HG03558 (cell line): ENCODE measurements at regions not wholly inside any gene's neighbourhood (a gene's known extent, or its start where the extent isn't known, plus 50 kb on each side); places are given as distances from the start of the nearest gene placed in this dataset.
"Not testable (repeated sequence)": the region's sequence is repeated elsewhere in the genome, so short reads cannot be mapped to it uniquely, and the experiment has no call there.

ENCODE experiments used
- ATAC-seq: cut with Tn5 transposase; IDR thresholded peaks from one replicate; pipeline ENCODE4 v1.9.1; 2021; ENCODE audit warnings: moderate number of reproducible peaks; ENCODE audit not compliant: unreplicated experiment; ENCODE audit errors: extremely low read depth

DNA sequence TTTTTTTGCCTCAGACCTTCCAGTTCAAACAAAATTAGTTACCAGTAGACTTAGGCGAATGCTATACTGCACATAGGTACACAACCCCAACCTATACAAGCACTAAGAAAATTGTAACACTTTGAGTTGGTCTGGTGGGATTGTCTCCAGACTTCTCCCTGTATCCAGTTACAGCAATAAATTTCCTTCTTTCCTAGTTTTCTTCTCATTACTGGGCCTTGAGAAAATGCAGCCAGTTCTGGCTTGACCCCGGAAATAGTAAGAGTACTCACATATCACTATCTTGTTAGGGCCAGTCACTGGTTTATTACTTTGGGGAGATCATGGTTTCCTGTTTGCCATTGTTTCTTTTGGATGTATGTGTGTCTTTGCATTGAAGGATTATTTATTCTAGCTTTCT lies 868.4 kb downstream of the DIPK2A start:
- ATAC-seq = no peak

DNA sequence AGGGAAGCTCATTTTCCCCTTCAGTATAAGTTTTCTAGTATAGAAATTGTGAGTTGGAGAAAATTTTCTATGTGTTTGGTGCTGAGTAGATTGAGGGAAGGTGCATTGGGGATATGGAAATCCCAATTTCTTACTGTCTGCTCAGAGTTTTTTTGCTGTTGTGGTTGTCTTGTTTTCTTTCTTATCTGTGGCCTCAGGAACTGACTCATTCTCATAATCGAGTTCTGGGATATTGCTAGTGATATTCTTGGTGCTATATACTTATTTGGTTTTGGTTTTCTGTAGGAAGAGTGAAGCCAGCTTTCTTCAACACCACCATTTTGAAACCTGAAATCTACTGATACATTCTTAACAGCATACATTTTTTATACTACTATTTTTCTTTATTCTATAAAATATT lies 869.2 kb downstream of the DIPK2A start:
- no peak for ATAC-seq

DNA sequence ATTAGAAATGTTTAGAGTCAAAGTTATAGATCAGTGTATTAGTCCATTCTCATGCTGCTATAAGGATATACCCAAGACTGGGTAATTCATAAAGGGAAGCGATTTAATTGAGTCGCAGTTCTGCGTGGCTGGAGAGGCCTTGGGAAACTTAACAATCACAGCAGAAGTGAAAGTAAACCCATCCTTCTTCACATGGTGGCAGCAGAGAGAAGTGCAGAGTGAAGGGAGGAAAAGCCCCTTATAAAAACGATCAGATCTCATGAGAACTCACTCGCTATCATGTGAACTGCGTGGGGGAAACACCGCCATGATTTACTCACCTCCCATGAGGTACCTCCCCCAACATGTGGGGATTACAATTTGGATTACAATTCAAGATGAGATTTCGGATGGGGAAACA lies 871.5 kb downstream of the DIPK2A start:
- ATAC-seq = no peak

DNA sequence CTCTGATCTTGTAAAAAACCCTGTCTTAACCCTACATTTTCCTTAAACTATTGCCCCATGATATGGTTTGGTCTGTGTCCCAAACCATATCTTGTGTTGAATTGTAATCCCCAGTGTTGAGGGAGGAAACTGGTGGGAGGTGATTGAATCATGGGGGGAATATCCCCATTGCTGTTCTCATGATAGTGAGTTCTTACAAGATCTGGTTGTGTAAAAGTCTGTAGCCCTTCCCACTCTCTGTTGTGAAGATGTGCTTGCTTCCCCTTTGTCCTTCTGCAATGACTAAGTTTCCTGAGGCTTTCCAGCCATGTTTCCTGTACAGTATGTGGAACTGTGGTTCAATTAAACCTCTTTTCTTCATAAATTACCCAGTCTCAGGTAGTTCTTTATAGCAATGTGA lies 881.4 kb downstream of the DIPK2A start:
- no peak for ATAC-seq

DNA sequence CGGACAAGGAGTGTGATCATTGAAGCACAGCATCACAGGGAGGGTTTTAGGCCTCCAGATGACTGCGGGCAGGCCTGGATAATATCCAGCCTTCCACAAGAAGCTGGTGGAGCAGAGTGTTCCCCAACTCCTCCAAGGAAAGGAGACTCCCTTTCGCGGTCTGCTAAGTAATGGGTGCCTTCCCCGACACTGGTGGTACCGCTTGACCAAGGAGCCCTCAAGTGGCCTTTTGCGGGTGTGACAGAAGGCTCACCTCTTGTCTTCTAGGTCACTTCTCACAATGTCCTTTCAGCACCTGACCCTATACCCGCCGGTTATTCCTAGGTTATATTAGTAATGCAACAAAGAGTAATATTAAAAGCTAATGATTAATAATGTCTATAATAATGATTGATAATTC lies 882.4 kb downstream of the DIPK2A start:
- not testable (repeated sequence) for ATAC-seq

DNA sequence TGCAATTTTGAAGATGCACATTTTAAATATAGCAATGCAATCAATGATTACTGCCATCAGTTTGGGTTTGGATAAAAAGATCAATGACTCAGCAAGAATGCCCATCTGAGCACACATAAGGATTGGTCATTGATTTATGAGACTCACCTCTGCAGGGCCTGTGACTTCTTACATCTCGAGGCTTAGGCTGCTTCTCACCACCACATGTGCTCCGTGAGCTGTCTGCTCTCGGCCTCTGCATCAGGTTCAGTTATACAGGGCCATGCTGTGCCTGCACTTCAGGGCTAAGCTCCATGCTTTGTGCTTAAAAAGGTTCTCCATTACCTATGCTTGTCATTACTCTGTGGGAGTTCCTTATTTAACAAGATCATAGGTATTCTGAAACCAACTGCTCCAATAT lies 887.5 kb downstream of the DIPK2A start:
- no peak for ATAC-seq

DNA sequence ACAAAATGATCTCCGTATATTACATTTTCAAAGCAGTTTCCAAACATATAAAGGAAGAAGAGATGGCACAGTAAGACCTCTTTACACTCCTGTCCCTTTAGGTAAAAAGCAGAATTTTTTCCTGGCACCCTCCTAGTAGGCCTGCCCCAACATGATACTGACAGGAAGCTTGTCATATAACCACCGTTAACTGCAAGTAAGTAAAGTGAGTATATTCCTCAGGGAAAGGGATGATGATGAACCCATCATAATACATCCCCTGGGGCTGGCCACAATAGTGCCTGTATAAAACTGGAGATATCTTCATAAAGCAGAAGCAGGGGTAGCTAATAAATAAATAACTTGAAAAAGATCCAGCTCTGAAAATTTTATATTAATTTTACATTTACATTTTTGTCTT lies 893.0 kb downstream of the DIPK2A start:
- no peak for ATAC-seq

DNA sequence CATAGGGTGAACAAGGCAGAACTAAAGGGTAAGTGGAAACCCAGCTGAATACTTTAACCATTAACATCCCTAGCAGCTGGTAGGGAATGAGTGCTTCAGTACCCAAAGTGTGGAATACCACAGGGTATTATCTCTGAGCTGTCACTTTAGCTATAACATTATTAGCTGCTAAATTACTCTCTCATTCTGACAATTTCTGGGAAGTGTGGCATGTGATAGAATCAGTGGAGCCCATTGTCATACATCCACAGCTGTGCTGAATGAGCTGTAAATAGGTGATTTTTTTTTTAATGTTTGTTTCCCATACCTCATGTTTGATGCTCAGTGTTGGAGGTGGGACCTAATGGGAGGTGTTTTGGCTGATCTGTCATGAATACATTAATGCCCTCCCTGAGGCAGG lies 894.3 kb downstream of the DIPK2A start:
- ATAC-seq = no peak

DNA sequence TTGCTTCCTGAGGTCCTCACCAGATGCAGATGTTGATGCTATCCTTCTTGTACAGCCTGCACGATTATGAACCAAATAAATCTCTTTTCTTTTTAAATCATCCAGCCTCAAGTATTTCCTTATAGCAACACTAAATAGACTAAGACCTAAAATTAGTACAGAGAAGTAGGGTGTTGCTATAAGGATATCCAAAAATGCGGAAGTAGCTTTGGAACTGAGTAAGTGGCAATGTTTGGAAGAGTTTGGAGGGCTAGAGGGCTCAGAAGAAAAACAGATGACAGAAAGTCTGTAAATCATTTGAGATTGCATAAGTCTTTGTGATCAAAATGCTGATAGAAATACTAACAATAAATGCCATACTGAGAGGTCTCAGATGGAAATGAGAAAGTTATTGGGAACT lies 894.9 kb downstream of the DIPK2A start:
- ATAC-seq = no peak

DNA sequence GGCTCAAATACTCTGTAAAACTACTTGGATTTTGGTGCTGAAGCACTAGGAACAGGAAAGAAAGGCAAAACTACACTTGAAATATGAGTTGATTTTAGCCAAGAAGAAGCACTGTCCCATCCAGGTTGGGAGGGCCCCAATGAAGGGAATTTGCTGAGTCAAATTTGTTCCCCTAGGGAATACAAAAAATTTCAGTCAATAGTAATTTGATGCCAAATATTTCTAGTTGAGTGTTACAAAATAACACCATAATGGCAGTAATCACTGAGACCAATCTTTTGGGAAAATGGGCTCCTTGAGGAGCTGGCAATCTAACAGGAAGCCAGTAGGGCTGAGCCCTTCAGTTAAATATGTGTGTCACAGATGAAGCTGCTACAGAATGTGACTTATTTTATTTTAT lies 896.9 kb downstream of the DIPK2A start:
- ATAC-seq = no peak

DNA sequence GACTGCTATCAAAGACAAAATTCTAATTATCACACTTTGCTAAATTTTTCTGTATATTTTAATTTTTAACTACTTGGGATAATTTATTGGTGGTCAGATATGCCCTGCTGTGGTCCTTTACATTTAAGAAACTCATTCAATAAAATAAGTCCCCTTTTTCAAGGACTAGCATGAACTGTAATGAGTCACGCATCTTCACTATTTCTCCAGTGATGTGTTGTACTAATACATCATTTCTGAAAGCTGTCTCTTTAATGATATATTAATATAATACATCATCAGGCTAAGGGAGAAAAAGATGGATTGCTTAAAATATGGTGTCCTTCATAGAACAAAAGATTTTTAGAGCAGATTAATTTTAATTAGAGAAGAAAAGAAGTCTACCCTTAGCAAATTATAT lies 901.4 kb downstream of the DIPK2A start:
- no peak for ATAC-seq

DNA sequence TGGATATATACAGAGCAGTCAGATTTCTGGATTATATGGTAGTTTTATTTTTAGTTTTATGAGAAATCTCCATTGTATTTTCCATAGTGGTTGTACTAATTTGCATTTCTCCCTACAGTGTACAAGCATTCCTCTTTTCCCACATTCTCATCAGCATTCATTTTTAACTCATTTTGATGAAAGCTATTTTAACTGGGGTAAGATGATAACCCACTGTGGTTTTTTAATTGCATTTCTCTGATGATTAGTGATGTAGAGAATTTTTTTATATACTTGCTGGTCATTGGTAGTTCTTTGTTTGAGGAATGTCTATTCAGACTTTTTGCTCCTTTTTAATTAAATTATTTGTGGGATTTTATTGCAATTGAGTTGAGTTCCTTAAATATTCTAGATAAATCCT lies 903.6 kb downstream of the DIPK2A start:
- no peak for ATAC-seq

DNA sequence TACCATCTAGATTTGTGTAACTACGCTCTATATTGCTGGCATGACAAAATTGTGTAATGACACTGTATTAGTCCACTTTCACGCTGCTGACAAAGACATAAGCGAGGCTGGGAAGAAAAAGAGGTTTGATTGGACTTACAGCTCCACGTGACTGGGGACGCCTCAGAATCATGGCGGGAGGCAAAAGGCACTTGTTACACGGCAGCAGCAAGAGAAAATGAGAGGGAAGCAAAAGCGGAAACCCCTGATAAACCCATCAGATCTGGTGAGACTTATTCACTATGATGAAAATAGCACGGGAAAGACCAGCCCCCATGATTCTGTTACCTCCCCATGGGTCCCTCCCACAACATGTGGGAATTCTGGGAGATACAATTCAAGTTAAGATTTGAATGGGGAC lies 905.7 kb downstream of the DIPK2A start:
- no peak for ATAC-seq

DNA sequence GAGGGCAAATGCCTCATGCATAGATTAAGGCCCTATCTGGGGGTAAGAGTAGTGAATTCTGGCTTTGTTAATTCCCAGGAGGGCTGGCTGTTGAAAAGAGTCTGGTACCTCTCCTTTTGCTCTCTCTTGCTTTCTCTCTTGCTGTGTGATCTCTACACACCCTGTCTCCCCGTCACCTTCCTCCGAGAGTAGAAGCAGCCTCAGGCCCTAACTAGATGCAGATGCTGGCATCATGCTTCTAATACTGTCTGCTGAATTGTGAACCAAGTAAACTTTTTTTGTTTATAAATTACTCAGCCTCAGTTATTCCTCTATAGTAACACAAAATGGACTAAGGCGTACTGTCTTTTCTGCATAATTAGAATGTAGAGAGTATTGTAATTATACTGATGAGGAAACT lies 908.1 kb downstream of the DIPK2A start:
- no peak for ATAC-seq

DNA sequence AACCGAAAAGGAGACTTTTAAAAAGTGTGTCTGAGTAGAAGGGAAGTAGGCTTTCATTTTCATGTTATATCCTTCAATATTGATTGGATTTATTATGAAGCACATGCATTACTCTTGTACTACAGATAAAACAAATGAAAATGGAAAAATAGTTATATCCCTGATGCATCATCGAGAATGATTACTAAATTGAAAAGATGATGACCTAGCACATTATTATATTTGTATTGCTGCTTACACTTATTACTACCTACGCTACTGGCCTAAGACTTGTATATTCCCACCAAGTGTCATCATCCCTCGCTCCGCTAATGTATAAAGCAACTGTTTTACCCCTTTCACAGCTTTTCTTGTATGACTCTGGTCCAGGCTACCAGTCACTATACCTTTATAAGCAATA lies 922.4 kb downstream of the DIPK2A start:
- no peak for ATAC-seq

DNA sequence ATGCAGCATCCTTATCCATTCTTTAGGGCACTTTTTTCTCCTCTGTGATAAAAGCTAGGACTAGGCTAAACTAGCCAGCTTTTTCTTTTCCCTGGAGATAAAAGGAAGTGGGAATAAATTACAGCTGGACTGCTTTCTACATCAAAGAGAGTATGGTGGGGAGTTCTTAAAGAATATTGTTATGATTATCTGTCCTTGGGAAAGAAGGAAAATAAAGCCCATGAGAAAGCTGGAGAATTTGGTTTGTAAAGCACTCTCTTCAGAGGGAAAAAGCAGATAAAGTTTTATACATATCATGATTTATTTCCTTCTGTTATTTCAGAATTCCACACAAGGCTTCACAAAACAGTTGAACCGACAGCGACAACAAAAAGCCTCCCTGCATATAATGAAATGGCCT lies 923.0 kb downstream of the DIPK2A start:
- no peak for ATAC-seq

DNA sequence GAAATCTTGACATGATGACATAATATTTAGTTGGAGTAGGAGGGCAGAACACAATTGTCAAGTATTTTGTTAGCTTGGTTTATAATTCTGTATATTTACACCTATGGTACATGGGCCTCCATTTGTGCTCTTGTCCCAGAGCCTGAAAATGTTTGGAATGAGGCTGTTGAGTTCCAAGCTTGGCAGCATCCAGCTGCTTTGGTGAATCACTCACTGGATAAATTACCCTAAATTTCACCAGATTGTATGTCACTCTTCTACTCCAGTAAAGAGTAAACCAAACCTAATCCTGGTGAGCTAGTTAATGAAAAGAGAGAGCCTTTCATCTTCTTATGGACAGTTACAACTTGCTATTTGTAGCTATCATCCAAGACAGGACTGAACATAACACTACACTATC lies 928.7 kb downstream of the DIPK2A start:
- ATAC-seq = no peak

DNA sequence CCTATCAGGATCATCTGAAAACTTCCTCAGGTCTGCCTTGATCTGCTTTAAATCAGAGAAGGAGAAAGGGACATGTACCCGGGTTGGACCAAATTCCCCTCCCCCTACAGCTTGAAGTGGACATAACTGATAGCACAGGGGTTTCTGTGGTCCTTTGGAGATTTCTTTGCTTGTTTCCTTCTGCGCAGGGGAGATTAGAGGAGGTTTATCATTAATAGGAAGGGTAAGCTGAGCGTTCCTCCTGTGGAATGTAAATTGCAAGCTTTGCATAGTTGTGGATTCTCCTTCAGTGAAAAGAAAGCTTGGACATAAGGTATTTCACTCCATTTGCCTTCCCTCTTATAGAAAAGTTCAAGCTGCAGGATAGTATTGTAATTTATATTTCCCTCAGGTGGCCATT lies 936.0 kb downstream of the DIPK2A start:
- ATAC-seq = not testable (repeated sequence)

DNA sequence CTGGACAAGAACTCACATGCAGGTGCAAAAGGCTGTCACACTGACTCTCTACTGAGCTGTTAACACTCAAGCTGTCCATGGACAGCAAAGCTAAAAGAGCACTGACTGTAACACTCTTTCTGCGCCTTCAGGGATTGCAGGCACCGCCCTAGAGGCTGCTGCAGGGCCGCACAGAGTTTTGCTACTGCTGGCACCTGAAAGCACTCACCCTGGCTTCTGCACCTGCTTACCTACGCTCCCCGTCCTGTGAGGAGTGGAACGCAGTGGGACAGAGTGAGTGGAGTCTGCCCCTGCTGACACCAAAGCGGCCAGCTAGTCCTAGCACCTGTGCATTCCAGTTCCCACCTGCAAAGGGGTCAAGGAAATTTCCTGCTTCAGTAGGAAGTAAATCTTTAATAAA lies 941.3 kb downstream of the DIPK2A start:
- ATAC-seq = no peak

DNA sequence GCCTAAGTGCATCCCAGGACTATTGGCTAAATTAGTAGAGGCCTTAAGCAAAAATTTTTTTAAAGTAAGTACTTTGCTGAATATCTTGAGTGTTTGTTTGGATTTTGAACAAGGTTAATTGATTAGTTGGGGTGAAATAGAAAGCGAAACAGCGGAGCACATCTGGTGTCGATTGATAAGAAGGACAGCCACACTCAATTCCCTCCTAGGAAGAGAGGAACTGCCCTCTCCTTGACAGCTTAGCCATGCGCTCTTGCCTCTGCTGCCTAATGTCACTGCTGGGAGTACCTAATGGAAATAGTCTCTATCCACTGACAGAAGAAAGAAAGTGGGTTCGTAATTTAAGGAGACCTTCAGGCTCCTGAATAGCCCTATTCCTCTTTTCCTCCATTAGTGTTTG lies 943.6 kb downstream of the DIPK2A start:
- no peak for ATAC-seq

DNA sequence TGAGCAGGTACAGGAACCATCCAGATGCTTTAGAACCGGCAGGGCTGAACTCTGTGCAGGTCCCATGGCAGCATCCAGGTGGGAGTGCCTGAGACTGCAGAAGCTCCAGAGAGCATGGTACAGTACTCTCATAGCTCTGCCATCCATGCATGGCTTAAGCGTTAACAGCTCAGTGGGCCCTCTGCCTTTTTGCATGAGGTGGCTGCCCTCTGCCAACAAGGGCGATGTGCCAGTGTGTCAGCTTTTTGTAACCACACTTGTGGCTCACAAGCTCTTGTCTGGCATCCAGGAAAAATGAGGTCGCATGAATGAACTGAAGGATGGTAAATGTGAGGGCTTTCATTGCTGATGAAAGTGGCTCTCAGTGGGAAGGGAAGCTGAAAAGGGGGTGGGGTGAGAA lies 950.1 kb downstream of the DIPK2A start:
- ATAC-seq = no peak

DNA sequence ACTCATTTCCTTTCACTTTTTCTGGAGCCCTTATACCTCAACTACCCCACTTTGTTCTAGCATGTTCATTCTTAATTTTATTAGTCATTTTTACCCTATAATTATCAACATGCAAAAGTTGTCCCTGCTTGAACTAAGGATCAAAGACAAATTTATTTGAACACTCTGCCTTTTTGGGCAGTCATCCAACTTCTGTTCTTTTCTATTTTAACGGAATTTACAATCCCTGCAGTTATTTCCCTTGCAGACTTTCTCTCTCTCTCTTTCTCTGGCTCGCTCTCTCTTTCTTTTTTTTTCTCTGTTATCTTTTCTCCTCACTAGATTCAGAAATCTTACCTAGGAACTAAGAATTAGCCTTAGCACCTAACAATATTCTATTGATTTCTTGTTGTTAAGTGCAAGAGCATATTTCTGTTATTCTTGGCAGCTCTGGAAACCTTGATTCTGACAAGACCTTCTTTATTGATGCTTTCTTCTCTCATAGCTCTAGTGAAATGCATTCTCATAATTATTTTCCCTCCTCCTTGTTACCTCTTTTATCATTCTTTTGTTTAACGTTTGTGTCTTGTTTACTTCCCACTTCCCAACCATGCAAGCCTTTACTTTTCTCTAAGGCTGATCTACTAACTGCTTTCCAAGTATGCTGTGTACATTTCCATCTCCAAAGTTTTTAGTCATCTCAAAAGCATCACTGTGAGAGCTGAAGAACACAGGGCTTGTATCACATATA lies 951.6 kb downstream of the DIPK2A start:
- no peak for ATAC-seq

DNA sequence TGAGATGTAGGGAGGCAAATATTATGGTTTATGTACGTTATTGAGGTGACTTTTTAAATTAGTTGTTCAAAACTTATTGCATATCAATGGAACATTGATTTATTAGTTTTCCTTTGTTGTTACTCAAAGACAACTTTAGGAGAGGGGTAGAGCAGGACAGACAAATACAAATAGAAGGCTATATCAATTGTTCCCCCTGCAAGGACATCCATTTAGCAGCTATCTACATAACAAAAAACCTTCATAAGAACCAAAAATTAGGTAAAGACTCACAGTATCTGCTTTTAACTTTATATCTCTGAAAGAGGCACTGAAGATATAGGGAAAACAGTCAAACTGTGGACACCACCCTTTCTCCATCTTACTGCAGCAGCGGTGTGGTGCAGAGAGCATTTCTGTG lies 958.8 kb downstream of the DIPK2A start:
- ATAC-seq = no peak
